NB4 (cell line): ENCODE measurements at regions not wholly inside any gene's neighbourhood (a gene's known extent, or its start where the extent isn't known, plus 50 kb on each side); places are given as distances from the start of the nearest gene placed in this dataset.

ENCODE experiments used
- POLR2A ChIP-seq: IDR thresholded peaks from 2 replicates; pipeline ENCODE4 v1.6.1; 2011; ENCODE audit warnings: mild to moderate bottlenecking; ENCODE audit not compliant: insufficient read length; ENCODE audit errors: extremely low read depth
- TF ChIP-seq, protein P1 (sequence below): IDR thresholded peaks from one replicate; pipeline ENCODE4 v1.5.1; 2012; ENCODE audit warnings: low read depth, low read length

DNA sequence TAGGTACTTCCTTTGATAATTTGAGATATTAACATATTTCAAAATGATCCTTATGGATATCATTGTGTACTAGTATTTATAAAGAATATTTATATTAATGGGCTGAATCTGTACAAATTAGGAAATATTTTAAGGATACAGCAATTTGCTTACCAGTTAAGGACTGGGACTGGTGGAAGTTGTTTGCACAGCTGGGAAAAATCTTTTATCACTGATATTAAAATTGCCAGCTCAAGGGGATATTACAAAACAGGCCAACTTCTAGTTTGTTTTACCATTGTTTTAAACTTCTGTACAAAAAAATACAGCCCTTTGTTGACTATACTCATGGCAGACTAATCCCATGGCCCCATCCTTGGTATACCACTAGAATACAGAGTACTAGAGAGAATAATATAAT is 133.2 kb upstream of the DDHD1 start:
- TF ChIP-seq, protein P1, sequence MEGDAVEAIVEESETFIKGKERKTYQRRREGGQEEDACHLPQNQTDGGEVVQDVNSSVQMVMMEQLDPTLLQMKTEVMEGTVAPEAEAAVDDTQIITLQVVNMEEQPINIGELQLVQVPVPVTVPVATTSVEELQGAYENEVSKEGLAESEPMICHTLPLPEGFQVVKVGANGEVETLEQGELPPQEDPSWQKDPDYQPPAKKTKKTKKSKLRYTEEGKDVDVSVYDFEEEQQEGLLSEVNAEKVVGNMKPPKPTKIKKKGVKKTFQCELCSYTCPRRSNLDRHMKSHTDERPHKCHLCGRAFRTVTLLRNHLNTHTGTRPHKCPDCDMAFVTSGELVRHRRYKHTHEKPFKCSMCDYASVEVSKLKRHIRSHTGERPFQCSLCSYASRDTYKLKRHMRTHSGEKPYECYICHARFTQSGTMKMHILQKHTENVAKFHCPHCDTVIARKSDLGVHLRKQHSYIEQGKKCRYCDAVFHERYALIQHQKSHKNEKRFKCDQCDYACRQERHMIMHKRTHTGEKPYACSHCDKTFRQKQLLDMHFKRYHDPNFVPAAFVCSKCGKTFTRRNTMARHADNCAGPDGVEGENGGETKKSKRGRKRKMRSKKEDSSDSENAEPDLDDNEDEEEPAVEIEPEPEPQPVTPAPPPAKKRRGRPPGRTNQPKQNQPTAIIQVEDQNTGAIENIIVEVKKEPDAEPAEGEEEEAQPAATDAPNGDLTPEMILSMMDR, result no peak
- TF ChIP-seq POLR2A, result no peak
